GM23248 (cell line): ENCODE measurements at regions not wholly inside any gene's neighbourhood (a gene's known extent, or its start where the extent isn't known, plus 50 kb on each side); places are given as distances from the start of the nearest gene placed in this dataset.

Experiments
- EZH2 ChIP-seq: fragments of 200-600 bp; sonication (generic); IDR thresholded peaks from 2 replicates; pipeline ENCODE4 v1.6.1; 2018; ENCODE audit warnings: antibody characterized with exemption, mild to moderate bottlenecking; ENCODE audit not compliant: insufficient read depth, poor library complexity, severe bottlenecking
- EZH2phosphoT487 ChIP-seq: fragments of 200-600 bp; sonication (generic); IDR thresholded peaks from 2 replicates; pipeline ENCODE4 v1.6.1; 2018; ENCODE audit warnings: antibody characterized with exemption, moderate library complexity, mild to moderate bottlenecking, low read depth; ENCODE audit not compliant: insufficient read depth

DNA sequence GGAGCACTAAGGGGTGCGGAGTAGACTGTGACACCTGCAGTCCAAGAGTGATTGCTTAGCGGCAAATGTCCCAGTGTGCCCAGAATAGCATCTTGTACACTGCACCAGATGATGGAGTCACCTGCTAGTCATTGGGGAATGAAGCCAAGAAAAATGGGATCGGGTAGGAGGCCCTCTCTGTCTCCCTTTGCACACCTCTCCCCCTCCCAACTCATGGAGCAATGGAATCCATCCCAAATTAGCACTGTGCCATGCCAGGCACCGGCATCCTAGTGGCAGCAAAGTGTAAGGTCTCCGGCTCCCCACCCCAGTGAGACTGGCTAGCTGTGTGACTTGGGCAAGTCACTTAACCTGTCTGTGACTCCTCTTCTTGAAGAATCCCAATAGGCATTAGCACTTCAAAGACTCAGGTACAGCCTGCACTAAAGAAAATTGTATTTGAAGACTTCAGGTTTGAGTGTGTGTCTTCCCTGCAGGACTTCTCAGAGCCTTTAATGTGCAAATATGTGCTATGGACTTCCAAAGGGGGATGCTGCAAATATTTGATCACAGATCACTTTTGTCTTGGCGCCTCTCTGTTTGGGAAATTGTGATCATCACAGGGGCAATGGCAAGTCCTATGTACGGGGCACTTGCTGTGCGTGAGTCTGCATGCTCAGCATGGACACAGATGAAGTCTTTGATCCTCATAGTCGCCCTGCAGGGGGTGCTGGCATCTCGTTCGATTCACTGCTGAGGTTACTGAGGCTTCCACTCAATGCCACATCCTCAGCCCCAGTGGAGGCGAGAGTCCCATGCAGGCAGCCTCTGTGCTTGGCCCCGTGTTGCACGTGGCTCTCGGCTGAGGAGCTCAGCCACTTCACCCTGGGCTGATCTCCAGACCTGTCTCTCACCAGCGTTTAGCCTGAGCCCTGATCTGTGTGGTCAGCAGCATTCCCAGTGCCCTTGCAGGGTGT is 272.9 kb upstream of the C1orf174 start:
- TF ChIP-seq EZH2phosphoT487 (no peak), EZH2 (no peak)
